Naive B cell (primary cell): ENCODE measurements at regions not wholly inside any gene's neighbourhood (a gene's known extent, or its start where the extent isn't known, plus 50 kb on each side); places are given as distances from the start of the nearest gene placed in this dataset.

Experiments
- ATAC-seq, 2 donors: fragments of 150-1000 bp; cut with Tn5 transposase; 2 replicates each; pipeline ENCODE4 v1.10.0; 2021; ENCODE audit warnings: low read depth in 2 of 2, mild to moderate bottlenecking in 2 of 2, moderate library complexity in 2 of 2
- DNase-seq: peaks from one replicate; pipeline ENCODE4 v3.0.0; 2022
- H3K27ac Mint-ChIP-seq, 6 donors: one replicate each; pipeline ENCODE4 v1.8.0; 2020 to 2022; ENCODE audit warnings: mild to moderate bottlenecking in 6 of 6, mixed read lengths in 6 of 6, moderate library complexity in 5 of 6, inconsistent platforms in 2 of 6
- H3K27me3 Mint-ChIP-seq, 3 donors: one replicate each; pipeline ENCODE4 v1.8.0; 2021 to 2022; ENCODE audit warnings: mixed read lengths in 3 of 3, mild to moderate bottlenecking in 1 of 3
- H3K36me3 Mint-ChIP-seq, 2 donors: one replicate each; pipeline ENCODE4 v1.8.0; 2020 to 2022; ENCODE audit warnings: mixed read lengths in 2 of 2, inconsistent platforms in 1 of 2, mild to moderate bottlenecking in 1 of 2
- H3K4me1 Mint-ChIP-seq, 3 donors: one replicate each; pipeline ENCODE4 v1.8.0; 2020 to 2022; ENCODE audit warnings: mixed read lengths in 3 of 3, inconsistent platforms in 1 of 3, mild to moderate bottlenecking in 1 of 3, moderate library complexity in 1 of 3
- H3K4me3 Mint-ChIP-seq, 8 donors: one replicate each; pipeline ENCODE4 v1.8.0; 2020 to 2022; ENCODE audit warnings: mild to moderate bottlenecking in 8 of 8, mixed read lengths in 8 of 8, moderate library complexity in 8 of 8, inconsistent platforms in 2 of 8
- H3K9me3 Mint-ChIP-seq, 7 donors: one replicate each; pipeline ENCODE4 v1.8.0; 2020 to 2022; ENCODE audit warnings: mixed read lengths in 7 of 7, mild to moderate bottlenecking in 5 of 7, inconsistent platforms in 2 of 7, moderate library complexity in 1 of 7

DNA sequence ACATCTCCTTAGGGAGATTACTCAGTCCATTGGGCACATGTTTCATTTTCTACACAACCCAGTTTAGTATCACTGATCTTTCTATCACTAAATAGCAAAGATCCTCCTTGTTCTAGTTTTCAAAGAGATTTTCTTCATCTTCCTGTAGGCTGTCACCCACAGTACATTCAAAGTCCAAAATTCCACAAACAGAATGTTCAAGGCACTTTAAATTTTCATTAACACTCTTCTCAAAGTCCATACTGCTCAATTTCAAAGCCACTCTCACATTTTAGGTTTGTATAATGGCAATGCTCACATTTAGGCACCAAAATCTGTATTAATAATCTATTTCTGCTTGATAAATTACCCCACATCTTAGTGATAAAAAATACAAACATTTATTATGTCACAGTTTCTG is 152.8 kb downstream of the FSIP2 start:
- Mint-ChIP-seq H3K27ac (no peak overlapping the region), H3K4me3 (no peak overlapping the region), H3K9me3 (no peaks in the 10 kb centered on the region), H3K27me3 (no peaks in the 10 kb centered on the region), H3K4me1 (no peaks in the 10 kb centered on the region), H3K36me3 (no peaks in the 10 kb centered on the region)
- ATAC-seq: no peak
- no peak for DNase-seq

DNA sequence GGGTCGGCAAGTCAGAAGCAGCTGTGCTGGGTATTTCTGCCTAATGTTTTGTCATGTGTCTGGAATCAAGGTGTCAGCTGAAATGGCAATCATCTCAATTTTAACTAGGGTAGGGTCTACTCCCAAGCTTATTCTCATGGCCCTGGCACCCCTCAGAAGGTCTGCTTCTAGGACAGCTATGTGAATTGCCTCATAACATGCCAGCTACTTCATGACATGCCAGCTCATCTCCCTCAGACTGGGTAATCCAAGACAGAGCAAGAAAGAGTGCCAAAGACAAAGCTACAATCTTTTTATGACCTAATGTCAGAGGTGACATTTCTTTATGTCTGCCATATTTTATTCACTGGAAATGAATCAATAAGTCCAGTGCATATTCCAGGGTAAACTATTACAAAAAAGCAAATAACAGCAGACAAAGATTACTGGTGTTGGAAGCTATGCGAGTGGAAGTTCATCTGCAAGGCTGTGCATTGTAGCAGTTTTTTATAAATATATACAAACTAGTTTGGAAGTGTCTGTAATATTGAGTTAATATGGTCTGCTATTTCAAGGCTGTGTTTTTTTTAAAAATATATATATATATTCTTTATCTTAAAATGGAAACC is 153.3 kb downstream of the FSIP2 start:
- Mint-ChIP-seq H3K27ac (no peak overlapping the region), H3K36me3 (no peaks in the 10 kb centered on the region), H3K9me3 (no peaks in the 10 kb centered on the region), H3K4me3 (no peak overlapping the region), H3K4me1 (no peaks in the 10 kb centered on the region), H3K27me3 (no peaks in the 10 kb centered on the region)
- ATAC-seq (no peak), DNase-seq (no peak)

DNA sequence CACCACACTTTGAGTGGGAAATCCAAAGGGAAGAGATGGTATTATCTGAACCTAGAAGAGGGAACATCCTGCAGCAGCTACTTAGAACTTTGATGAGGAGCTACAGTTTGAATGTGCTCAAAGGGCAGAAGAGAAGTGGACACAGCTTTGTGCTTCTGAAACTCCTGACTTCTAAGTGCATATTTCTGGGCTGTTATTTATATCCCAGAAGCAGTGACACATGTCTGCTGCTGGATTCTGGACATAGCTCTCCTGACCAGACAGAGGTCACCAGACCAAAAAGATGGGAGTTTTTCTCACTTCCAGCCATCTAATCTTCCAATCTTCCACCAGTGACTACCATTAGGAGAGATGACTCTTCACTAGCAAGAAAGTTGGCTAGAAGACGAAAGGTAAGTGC is 153.9 kb downstream of the FSIP2 start:
- H3K4me3 Mint-ChIP-seq: no peak overlapping the region
- ATAC-seq: no peak
- H3K27me3 Mint-ChIP-seq: no peaks in the 10 kb centered on the region
- H3K9me3 Mint-ChIP-seq: no peaks in the 10 kb centered on the region
- no peaks in the 10 kb centered on the region for H3K4me1 Mint-ChIP-seq
- no peaks in the 10 kb centered on the region for H3K36me3 Mint-ChIP-seq
- no peak for DNase-seq
- no peak overlapping the region for H3K27ac Mint-ChIP-seq

DNA sequence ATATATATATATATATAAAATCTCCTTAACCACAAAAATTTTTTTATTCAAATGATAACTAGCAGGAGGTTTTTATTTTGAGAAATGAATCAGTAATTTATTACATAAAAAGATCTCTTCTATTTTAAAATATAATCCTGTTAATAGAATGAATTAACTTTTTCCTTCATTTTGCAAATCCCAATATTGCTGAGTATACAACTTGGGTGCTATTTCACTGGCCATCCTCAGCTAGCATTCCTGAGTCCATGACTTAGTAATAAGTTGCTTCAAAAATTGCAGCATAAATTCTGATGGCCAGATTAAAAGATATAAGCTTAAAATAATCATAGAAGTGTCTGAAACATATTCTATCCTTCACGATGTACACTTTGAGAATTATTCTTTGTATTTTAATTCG is 155.6 kb downstream of the FSIP2 start:
- no peaks in the 10 kb centered on the region for H3K27me3 Mint-ChIP-seq
- H3K9me3 Mint-ChIP-seq: no peaks in the 10 kb centered on the region
- no peaks in the 10 kb centered on the region for H3K36me3 Mint-ChIP-seq
- ATAC-seq (no peak), DNase-seq (no peak)
- H3K4me3 Mint-ChIP-seq: no peak overlapping the region
- no peaks in the 10 kb centered on the region for H3K4me1 Mint-ChIP-seq
- no peak overlapping the region for H3K27ac Mint-ChIP-seq

DNA sequence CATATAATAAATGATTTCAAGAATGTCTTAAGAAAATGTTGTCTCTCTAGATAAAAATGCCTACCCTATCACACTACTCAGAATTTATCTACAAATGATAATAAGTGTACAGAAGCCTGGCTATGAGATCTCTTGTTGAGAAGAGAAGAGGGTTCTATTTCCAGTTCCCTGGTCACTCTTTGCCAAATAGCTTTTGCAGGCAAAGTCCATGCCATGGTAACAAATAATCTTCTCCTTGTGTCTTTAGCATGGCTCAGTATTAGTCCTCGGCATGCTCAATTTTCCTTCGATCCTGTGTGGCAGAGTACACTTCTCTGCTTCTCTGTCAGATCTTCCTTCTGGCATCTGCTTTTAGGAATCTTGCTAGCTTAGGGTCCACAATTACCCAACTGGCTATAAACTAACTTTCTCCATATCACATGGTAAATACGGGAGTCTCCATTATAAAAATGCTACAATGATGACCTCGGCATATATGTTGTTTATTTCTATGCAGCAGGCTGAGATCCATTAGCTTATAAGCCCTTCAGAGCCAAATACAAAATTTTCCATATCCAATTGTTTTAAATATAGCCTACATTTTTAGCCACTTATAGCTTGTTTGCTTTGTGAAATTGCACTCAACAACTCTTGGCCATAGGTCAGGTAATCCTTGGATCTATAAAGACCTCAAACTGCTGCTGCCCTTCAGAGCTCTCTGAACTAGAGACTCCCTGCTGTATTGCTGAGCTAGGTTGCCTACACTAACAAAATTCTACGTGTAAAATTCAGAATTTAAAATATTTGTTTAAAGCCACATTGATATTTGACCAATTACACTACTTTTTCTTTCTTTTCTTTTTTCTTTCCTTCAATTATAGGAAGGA is 157.5 kb downstream of the FSIP2 start:
- ATAC-seq: no peak
- Mint-ChIP-seq H3K36me3 (no peaks in the 10 kb centered on the region), H3K27me3 (no peaks in the 10 kb centered on the region), H3K4me3 (no peak overlapping the region), H3K27ac (peak overlapping the region in 1 of 6 donors; percentile 16), H3K4me1 (no peaks in the 10 kb centered on the region), H3K9me3 (peaks cover 0 to 5% (median 0%) of the 10 kb centered on the region in 7 donors)
- DNase-seq: no peak

DNA sequence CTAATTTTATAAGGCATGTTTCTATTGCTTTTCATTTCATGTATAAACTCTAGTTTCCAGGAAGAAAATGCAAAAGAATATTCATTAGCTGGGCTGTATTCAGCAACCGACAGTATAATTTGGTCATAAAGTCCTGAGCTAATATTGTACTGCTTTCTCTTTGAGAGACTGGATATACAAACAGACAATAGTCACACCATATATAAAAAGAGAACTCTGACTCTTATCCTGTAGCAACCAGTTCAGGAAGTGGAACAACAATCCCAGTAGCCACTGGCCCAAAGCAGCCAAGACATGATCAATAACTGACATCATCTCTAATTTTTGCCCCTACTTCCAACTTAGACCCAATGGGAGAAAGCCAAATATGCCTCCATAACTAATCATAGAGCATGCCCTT is 160.8 kb downstream of the FSIP2 start:
- H3K36me3 Mint-ChIP-seq: no peaks in the 10 kb centered on the region
- peaks cover 0 to 5% (median 0%) of the 10 kb centered on the region in 7 donors for H3K9me3 Mint-ChIP-seq
- no peak overlapping the region for H3K27ac Mint-ChIP-seq
- DNase-seq (no peak), ATAC-seq (no peak)
- H3K4me1 Mint-ChIP-seq: no peaks in the 10 kb centered on the region
- no peaks in the 10 kb centered on the region for H3K27me3 Mint-ChIP-seq
- no peak overlapping the region for H3K4me3 Mint-ChIP-seq

DNA sequence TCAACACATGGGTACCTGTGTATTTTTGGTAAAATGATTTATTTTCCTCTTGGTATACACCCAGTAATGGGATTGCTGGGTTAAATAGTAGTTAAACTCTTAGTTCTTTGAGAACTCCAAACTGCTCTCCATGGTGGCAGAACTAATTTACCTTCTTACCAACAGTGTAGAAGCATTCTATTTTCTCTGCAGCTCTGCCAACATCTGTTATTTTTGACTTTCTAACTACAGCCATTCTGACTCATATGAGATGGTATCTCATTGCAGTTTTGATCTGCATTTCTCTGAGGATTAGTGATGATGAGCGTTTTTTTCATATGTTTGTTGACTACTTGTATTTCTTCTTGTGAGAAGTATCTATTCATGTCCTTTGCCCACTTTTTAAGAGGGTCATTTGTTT is 180.6 kb downstream of the FSIP2 start:
- no peak for DNase-seq
- no peaks in the 10 kb centered on the region for H3K4me1 Mint-ChIP-seq
- no peak overlapping the region for H3K4me3 Mint-ChIP-seq
- peaks cover 0 to 9% (median 1%) of the 10 kb centered on the region in 7 donors for H3K9me3 Mint-ChIP-seq
- H3K36me3 Mint-ChIP-seq: no peaks in the 10 kb centered on the region
- H3K27me3 Mint-ChIP-seq: no peaks in the 10 kb centered on the region
- no peak overlapping the region for H3K27ac Mint-ChIP-seq
- no peak for ATAC-seq

DNA sequence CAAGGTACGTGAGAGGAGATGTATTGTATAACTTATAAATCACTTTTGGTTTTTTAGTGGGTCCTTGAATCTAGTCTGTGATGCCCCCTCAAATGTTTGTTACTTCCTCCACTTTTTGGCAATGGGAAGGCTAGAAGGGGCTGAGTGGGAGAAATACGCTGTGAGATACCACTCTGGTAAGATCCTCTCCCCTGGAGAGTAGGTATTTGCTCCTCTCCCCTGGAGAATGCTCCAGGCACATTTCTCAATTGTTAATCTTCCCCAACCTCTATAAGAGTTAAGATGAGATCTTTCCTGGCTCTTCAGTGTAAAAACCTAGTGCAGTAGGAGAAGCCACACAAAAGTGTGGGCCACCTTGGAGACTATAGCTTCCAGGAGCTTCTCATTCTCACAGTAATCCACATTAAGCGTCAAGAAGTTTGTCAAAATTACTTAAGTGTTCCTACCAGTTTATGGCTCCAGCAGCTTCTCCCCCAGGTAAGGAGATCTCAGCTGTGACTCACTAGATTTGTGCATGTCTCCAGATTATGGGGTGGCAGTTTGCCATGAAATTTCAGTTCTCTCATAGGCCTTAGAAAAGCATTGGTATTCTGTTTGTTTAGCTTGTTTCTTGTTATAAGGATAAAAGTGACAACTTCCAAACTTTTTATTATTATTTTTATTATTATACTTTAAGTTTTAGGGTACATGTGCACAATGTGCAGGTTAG is 182.6 kb downstream of the FSIP2 start:
- no peak overlapping the region for H3K27ac Mint-ChIP-seq
- H3K4me3 Mint-ChIP-seq: no peak overlapping the region
- H3K27me3 Mint-ChIP-seq: no peaks in the 10 kb centered on the region
- DNase-seq (no peak), ATAC-seq (no peak)
- H3K4me1 Mint-ChIP-seq: no peaks in the 10 kb centered on the region
- peaks cover 0 to 9% (median 1%) of the 10 kb centered on the region in 7 donors for H3K9me3 Mint-ChIP-seq
- no peaks in the 10 kb centered on the region for H3K36me3 Mint-ChIP-seq

DNA sequence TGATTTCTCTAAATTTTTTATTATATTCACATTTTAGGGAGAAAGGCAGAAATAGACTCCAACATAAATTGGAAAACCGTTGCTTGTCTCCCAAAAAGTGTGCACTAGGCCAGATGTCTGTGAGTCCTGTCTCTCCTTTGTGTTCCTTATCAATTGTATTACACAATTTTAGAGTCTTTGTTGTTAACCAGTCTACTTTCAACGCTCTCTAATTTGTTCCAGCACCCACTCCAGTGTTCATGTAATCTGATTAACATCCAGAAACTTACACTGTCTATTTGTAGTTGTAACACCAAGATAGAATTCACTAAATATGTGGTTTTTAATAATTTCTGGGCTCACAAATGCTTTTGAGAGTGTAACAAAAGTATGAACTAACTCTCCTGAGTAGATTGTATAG is 195.6 kb downstream of the FSIP2 start:
- Mint-ChIP-seq H3K27ac (no peak overlapping the region), H3K9me3 (peaks cover 0 to 2% (median 0%) of the 10 kb centered on the region in 7 donors), H3K4me1 (no peaks in the 10 kb centered on the region), H3K4me3 (no peak overlapping the region), H3K36me3 (no peaks in the 10 kb centered on the region), H3K27me3 (no peaks in the 10 kb centered on the region)
- DNase-seq (no peak), ATAC-seq (no peak)

DNA sequence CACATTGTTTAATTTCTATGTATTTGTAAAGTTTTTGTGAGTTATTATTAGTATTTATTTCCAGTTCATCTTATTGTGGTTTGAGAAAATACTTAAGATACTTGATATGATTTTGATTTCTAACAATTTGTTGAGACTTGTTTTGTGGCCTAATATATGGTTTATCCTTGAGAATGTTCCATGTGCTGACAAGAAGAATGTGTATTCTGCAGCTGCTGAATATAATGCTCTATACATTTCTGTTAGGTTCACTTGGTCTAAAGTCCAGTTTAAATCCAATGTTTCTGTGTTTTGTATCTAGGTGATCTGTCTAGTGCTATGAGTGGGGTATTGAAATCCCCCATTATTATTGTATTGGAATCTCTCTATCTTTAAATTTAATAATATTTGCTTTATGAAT is 201.3 kb downstream of the FSIP2 start:
- no peak for DNase-seq
- ATAC-seq: no peak
- Mint-ChIP-seq H3K9me3 (peaks cover 4 to 25% (median 15%) of the 10 kb centered on the region in 7 donors), H3K36me3 (peaks cover 20 to 21% of the 10 kb centered on the region in 2 donors), H3K27me3 (no peaks in the 10 kb centered on the region), H3K27ac (no peak overlapping the region), H3K4me3 (no peak overlapping the region), H3K4me1 (no peaks in the 10 kb centered on the region)

DNA sequence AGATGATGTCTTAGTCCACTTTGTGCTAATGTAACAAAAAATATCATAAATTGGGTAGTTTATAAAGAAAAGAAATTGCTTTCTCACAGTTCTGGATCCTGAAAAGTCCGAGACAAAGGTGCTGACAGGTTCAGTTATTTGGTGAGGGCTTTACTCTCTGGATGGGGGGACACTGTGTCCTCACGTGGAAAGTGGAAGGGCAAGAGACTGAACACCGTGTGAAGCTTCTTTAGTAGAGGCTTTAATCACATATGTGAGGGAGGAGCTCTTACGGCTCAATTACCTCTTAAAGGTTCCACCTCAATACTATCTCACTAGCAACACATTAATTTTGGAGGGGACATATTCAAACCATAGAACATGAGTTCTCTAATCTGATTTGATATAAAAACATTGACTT is 204.3 kb downstream of the FSIP2 start:
- H3K27ac Mint-ChIP-seq: peak overlapping the region in 1 of 6 donors; percentile 21
- H3K36me3 Mint-ChIP-seq: peaks cover 24 to 25% of the 10 kb centered on the region in 2 donors
- no peaks in the 10 kb centered on the region for H3K4me1 Mint-ChIP-seq
- no peak for ATAC-seq
- no peak overlapping the region for H3K4me3 Mint-ChIP-seq
- H3K27me3 Mint-ChIP-seq: no peaks in the 10 kb centered on the region
- H3K9me3 Mint-ChIP-seq: peaks cover 4 to 35% (median 15%) of the 10 kb centered on the region in 7 donors
- DNase-seq: no peak

DNA sequence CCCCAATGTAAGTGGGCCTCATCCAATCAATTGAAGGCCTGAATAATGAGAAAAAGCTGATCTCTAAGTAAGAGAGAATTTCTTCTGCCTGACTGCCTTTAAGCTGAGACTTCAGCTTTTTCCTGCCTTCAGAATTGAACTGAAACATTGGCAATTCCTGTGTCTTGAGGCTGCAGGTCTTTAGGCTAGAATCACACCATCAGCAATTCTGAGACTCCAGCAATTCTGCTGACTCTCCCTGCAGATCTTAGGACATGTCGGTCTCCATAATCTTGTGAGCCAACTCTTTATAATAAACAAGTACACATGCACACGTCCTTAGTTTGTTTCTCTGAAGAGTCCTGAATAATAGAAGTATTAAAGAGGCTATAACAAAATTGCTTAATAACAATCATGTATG is 209.1 kb downstream of the FSIP2 start:
- H3K4me1 Mint-ChIP-seq: no peaks in the 10 kb centered on the region
- no peaks in the 10 kb centered on the region for H3K27me3 Mint-ChIP-seq
- peaks cover 0 to 24% (median 10%) of the 10 kb centered on the region in 7 donors for H3K9me3 Mint-ChIP-seq
- no peak for DNase-seq
- H3K27ac Mint-ChIP-seq: no peak overlapping the region
- no peak overlapping the region for H3K4me3 Mint-ChIP-seq
- no peak for ATAC-seq
- H3K36me3 Mint-ChIP-seq: peaks cover 24 to 32% of the 10 kb centered on the region in 2 donors

DNA sequence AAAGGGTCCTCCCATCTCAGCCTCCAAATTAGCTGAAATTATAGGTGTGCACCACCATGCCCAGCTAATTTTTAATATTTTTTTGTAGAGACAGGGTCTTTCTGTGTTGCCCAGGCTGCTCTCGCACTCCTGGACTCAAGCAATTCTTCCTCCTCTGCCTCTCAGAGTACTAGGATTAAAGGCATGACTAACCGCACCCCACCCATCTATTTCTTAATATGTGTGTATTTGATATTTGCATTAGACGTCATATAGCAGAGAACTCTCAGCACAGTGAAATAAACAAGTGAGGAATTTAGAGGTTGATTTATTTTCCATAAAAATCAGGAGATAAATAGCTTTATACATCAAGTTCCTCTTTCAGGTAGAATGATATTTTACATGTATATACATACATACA is 213.5 kb downstream of the FSIP2 start:
- ATAC-seq (no peak), DNase-seq (no peak)
- Mint-ChIP-seq H3K36me3 (peaks cover 7 to 9% of the 10 kb centered on the region in 2 donors), H3K4me3 (no peak overlapping the region), H3K9me3 (no peaks in the 10 kb centered on the region), H3K27me3 (no peaks in the 10 kb centered on the region), H3K27ac (no peak overlapping the region), H3K4me1 (no peaks in the 10 kb centered on the region)

DNA sequence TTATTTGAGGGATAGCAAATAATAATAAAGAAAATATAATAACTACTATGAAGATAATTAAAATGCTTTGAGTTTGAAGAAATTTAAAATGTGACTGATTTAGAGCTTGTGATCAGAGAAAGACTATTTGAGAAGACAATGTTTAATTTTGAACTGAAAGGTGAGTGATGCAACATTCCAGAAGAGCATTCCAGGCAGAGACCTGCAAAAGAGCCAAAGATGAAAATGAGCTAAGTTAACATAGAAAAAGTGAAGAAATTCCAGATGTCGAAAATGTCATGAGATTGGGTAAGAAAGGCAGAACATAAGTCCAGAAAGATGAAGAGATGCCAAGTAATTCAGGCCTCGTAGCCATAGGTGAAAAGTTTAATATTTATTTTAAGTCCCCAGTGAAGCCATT is 215.8 kb downstream of the FSIP2 start:
- DNase-seq (no peak), ATAC-seq (no peak)
- no peak overlapping the region for H3K4me3 Mint-ChIP-seq
- H3K27me3 Mint-ChIP-seq: no peaks in the 10 kb centered on the region
- peaks cover 0 to 8% (median 3%) of the 10 kb centered on the region in 7 donors for H3K9me3 Mint-ChIP-seq
- peaks cover 7 to 9% of the 10 kb centered on the region in 2 donors for H3K36me3 Mint-ChIP-seq
- no peaks in the 10 kb centered on the region for H3K4me1 Mint-ChIP-seq
- H3K27ac Mint-ChIP-seq: peak overlapping the region in 1 of 6 donors; percentile 6
